NCI-H2081 (cell line): ENCODE measurements at regions not wholly inside any gene's neighbourhood (a gene's known extent, or its start where the extent isn't known, plus 50 kb on each side); places are given as distances from the start of the nearest gene placed in this dataset.

Experiments
- DNase-seq, 2 experiments: peaks; one replicate each; lab custom pipeline; 2025; lab: John Stamatoyannopoulos, UW

- DNase-seq, result no peak
Observed at GRCh38 chr17:13353590-13353989, 248.1 kb downstream of the HS3ST3A1 start.

GRCh38 chr17:13352747-13353415, 248.8 kb downstream of the HS3ST3A1 start:
- DNase-seq, result no peak

GRCh38 chr17:13351046-13351445, 250.7 kb downstream of the HS3ST3A1 start:
- no peak for DNase-seq

GRCh38 chr17:13350466-13350865, 251.3 kb downstream of the HS3ST3A1 start:
- DNase-seq, result no peak

GRCh38 chr17:13346996-13347762, 254.6 kb downstream of the HS3ST3A1 start:
- no peak for DNase-seq

GRCh38 chr17:13346592-13346991, 255.1 kb downstream of the HS3ST3A1 start:
- DNase-seq, result no peak

GRCh38 chr17:13346081-13346533, 255.6 kb downstream of the HS3ST3A1 start:
- no peak for DNase-seq

- no peak for DNase-seq
Observed at GRCh38 chr17:13338421-13338820, 263.3 kb downstream of the HS3ST3A1 start.

- DNase-seq, result peak; percentile 3 to 56
Observed at GRCh38 chr17:13337864-13338371, 263.8 kb downstream of the HS3ST3A1 start.

GRCh38 chr17:13337151-13337550, 264.6 kb downstream of the HS3ST3A1 start:
- no peak for DNase-seq

- DNase-seq, result no peak
Observed at GRCh38 chr17:13334374-13334773, 267.4 kb downstream of the HS3ST3A1 start.

GRCh38 chr17:13333661-13334060, 268.1 kb downstream of the HS3ST3A1 start:
- no peak for DNase-seq

GRCh38 chr17:13332207-13332606, 269.5 kb downstream of the HS3ST3A1 start:
- DNase-seq, result no peak

- no peak for DNase-seq
Observed at GRCh38 chr17:13329421-13329820, 272.3 kb downstream of the HS3ST3A1 start.

- no peak for DNase-seq
Observed at GRCh38 chr17:13323990-13324389, 277.7 kb downstream of the HS3ST3A1 start.

GRCh38 chr17:13321951-13322701, 279.6 kb downstream of the HS3ST3A1 start:
- DNase-seq, result no peak

- no peak for DNase-seq
Observed at GRCh38 chr17:13320046-13320785, 281.5 kb downstream of the HS3ST3A1 start.

- no peak for DNase-seq
Observed at GRCh38 chr17:13316657-13317056, 285.1 kb downstream of the HS3ST3A1 start.

GRCh38 chr17:13311306-13311705, 290.4 kb downstream of the HS3ST3A1 start:
- DNase-seq, result peak in 1 of 2 experiments; percentile 25

GRCh38 chr17:13310858-13311257, 290.9 kb downstream of the HS3ST3A1 start:
- DNase-seq, result no peak

- DNase-seq, result no peak
Observed at GRCh38 chr17:13306310-13306962, 288.6 kb upstream of the ELAC2 start.
